Endothelial cell (in vitro differentiated cells): ENCODE measurements at regions not wholly inside any gene's neighbourhood (a gene's known extent, or its start where the extent isn't known, plus 50 kb on each side); places are given as distances from the start of the nearest gene placed in this dataset.
"Not testable (repeated sequence)": the region's sequence is repeated elsewhere in the genome, so short reads cannot be mapped to it uniquely, and the experiment has no call there.

Source experiments
- DNase-seq: peaks from one replicate; pipeline ENCODE4 v3.0.0; 2021; ENCODE audit warnings: low spot score
- H3K27ac Mint-ChIP-seq: one replicate; pipeline ENCODE4 v1.8.0; 2021; ENCODE audit warnings: mixed read lengths, inconsistent platforms; ENCODE audit not compliant: unreplicated experiment
- H3K27me3 Mint-ChIP-seq: one replicate; pipeline ENCODE4 v1.8.0; 2021; ENCODE audit warnings: mild to moderate bottlenecking, moderate library complexity, mixed read lengths, inconsistent platforms; ENCODE audit not compliant: unreplicated experiment
- H3K36me3 Mint-ChIP-seq: one replicate; pipeline ENCODE4 v1.8.0; 2021; ENCODE audit warnings: mild to moderate bottlenecking, low read depth, mixed read lengths, inconsistent platforms; ENCODE audit not compliant: unreplicated experiment
- H3K4me1 Mint-ChIP-seq: one replicate; pipeline ENCODE4 v1.8.0; 2021; ENCODE audit warnings: mild to moderate bottlenecking, mixed read lengths, inconsistent platforms; ENCODE audit not compliant: unreplicated experiment
- H3K4me3 Mint-ChIP-seq: one replicate; pipeline ENCODE4 v1.8.0; 2021; ENCODE audit warnings: mild to moderate bottlenecking, mixed read lengths, inconsistent platforms; ENCODE audit not compliant: unreplicated experiment
- H3K9me3 Mint-ChIP-seq: one replicate; pipeline ENCODE4 v1.8.0; 2021; ENCODE audit warnings: mixed read lengths, inconsistent platforms; ENCODE audit not compliant: unreplicated experiment
- CTCF ChIP-seq: fragments of 200-600 bp; sonication (generic); IDR thresholded peaks from one replicate; pipeline ENCODE4 v1.5.0; 2021; ENCODE audit warnings: antibody characterized with exemption; ENCODE audit not compliant: unreplicated experiment

GRCh38 chr18:38747153-38747552, 1181.6 kb upstream of the CELF4 start:
- TF ChIP-seq CTCF, result no peak
- no peak for DNase-seq
- Mint-ChIP-seq H3K27me3 (no peaks in the 10 kb centered on the region), H3K4me1 (no peaks in the 10 kb centered on the region), H3K36me3 (no peaks in the 10 kb centered on the region), H3K9me3 (no peaks in the 10 kb centered on the region), H3K4me3 (no peak overlapping the region), H3K27ac (no peak overlapping the region)

- not testable (repeated sequence) for H3K4me1 Mint-ChIP-seq, H3K27me3 Mint-ChIP-seq, H3K36me3 Mint-ChIP-seq, H3K9me3 Mint-ChIP-seq, DNase-seq, H3K4me3 Mint-ChIP-seq, H3K27ac Mint-ChIP-seq
Measured at GRCh38 chr18:38720181-38720580, 1154.6 kb upstream of the CELF4 start.

- Mint-ChIP-seq H3K36me3 (peaks cover 3% of the 10 kb centered on the region), H3K27ac (no peak overlapping the region), H3K4me1 (peaks cover 4% of the 10 kb centered on the region), H3K4me3 (no peak overlapping the region), H3K9me3 (no peaks in the 10 kb centered on the region), H3K27me3 (peaks cover 2% of the 10 kb centered on the region)
- no peak for TF ChIP-seq CTCF
- no peak for DNase-seq
Measured at GRCh38 chr18:38718365-38718901, 1152.8 kb upstream of the CELF4 start.

DNA sequence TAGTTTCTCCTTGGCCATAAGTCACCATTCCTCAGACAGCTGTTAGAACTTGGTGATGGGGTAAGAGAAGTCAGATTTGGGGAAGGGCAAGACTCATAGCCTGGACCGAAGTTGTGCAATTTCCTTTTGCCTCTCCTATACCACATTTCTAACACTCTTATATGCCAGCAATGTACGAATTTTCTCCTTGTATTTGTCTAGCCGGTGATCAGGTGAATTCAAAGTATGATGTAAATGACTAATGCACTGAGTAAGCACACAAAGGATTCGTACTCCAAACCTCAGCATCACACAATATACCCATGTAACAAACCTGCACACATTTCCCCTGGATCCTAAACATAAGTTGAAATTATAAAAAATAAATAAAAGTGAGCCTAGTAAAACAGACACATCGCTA, 1143.5 kb upstream of the CELF4 start:
- Mint-ChIP-seq H3K4me1 (no peaks in the 10 kb centered on the region), H3K9me3 (no peaks in the 10 kb centered on the region), H3K36me3 (no peaks in the 10 kb centered on the region), H3K27me3 (no peaks in the 10 kb centered on the region), H3K27ac (no peak overlapping the region), H3K4me3 (no peak overlapping the region)
- TF ChIP-seq CTCF, result no peak
- no peak for DNase-seq

DNA sequence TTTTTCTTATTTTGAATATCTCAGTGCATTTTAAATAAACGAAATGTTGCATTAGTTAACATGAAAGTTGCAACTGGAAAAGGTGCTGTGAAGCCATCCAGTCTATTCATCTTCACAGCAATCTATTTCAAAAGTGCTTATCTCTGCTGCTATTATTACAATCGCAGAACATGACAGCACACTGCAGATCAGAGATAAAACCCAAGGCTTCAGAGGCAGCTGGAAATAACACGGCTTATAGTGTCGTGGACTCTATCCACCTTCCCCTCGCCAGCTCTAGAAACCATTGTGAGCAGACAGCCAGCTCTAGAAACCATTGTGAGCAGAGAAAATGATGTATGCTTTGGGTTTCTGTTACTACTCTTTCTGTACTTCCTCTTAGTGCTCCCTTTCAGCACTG, 1140.8 kb upstream of the CELF4 start:
- H3K9me3 Mint-ChIP-seq, result no peaks in the 10 kb centered on the region
- no peak overlapping the region for H3K27ac Mint-ChIP-seq
- TF ChIP-seq CTCF, result no peak
- no peaks in the 10 kb centered on the region for H3K27me3 Mint-ChIP-seq
- no peaks in the 10 kb centered on the region for H3K36me3 Mint-ChIP-seq
- no peaks in the 10 kb centered on the region for H3K4me1 Mint-ChIP-seq
- H3K4me3 Mint-ChIP-seq, result no peak overlapping the region
- DNase-seq, result no peak
